GM10248 (cell line): ENCODE measurements at regions not wholly inside any gene's neighbourhood (a gene's known extent, or its start where the extent isn't known, plus 50 kb on each side); places are given as distances from the start of the nearest gene placed in this dataset.

ENCODE experiments used
- CTCF ChIA-PET: fragments of 300-600 bp; sonication (Branson Sonifier 250); formaldehyde crosslinking; extraction: SDS; loops from one replicate; lab custom pipeline; 2021; ENCODE audit warnings: antibody characterized with exemption; lab: Yijun Ruan, JAX
- POLR2A ChIA-PET: fragments of 350-650 bp; sonication (Branson Sonifier 250); formaldehyde crosslinking; extraction: SDS; loops from one replicate; lab custom pipeline; 2020; ENCODE audit warnings: antibody characterized with exemption; lab: Yijun Ruan, JAX
- DNase-seq: peaks from one replicate; pipeline ENCODE4 v3.0.0; 2012; ENCODE audit errors: extremely low spot score
- CTCF ChIP-seq: IDR thresholded peaks from 2 replicates; pipeline ENCODE4 v1.5.1; 2012; ENCODE audit warnings: mild to moderate bottlenecking, low read depth; ENCODE audit errors: extremely low read depth, missing control alignments, control extremely low read depth

- no peak for DNase-seq
- POLR2A ChIA-PET = no interaction called here
- no peak for TF ChIP-seq CTCF
- CTCF ChIA-PET = no interaction called here
Observed at GRCh38 chr18:29104227-29104626, 927.3 kb upstream of the CDH2 start.

- ChIA-PET POLR2A (no interaction called here), CTCF (interaction anchor here (0.9 kb wide), 1 partner anchor 15 kb away, joined by 3 read pairs; no protein-coding TSS in a partner anchor)
- DNase-seq = no peak
- no peak for TF ChIP-seq CTCF
Observed at GRCh38 chr18:29096079-29096770, 919.3 kb upstream of the CDH2 start.

GRCh38 chr18:29087616-29088246, 910.8 kb upstream of the CDH2 start:
- ChIA-PET POLR2A (no interaction called here), CTCF (no interaction called here)
- DNase-seq = no peak
- TF ChIP-seq CTCF = no peak

- ChIA-PET CTCF (no interaction called here), POLR2A (no interaction called here)
Observed at GRCh38 chr18:29084120-29084519, 907.2 kb upstream of the CDH2 start.

GRCh38 chr18:29083545-29083944, 906.6 kb upstream of the CDH2 start:
- TF ChIP-seq CTCF = no peak
- ChIA-PET POLR2A (no interaction called here), CTCF (no interaction called here)
- no peak for DNase-seq

More at GRCh38 chr18:29084120-29084519, 907.2 kb upstream of the CDH2 start:
- no peak for TF ChIP-seq CTCF
- no peak for DNase-seq

GRCh38 chr18:29080946-29081345, 904.0 kb upstream of the CDH2 start:
- CTCF ChIA-PET = interaction anchor here (1.0 to 1.1 kb wide), 2 partner anchors 9 to 24 kb away, joined by 3 read pairs; no protein-coding TSS in a partner anchor
- DNase-seq = no peak
- no peak for TF ChIP-seq CTCF
- POLR2A ChIA-PET = no interaction called here
